ENCODE measurements at regions not wholly inside any gene's neighbourhood (a gene's known extent, or its start where the extent isn't known, plus 50 kb on each side); places are given as distances from the start of the nearest gene placed in this dataset.
"Not testable (repeated sequence)": the region's sequence is repeated elsewhere in the genome, so short reads cannot be mapped to it uniquely, and the experiment has no call there.

DNA sequence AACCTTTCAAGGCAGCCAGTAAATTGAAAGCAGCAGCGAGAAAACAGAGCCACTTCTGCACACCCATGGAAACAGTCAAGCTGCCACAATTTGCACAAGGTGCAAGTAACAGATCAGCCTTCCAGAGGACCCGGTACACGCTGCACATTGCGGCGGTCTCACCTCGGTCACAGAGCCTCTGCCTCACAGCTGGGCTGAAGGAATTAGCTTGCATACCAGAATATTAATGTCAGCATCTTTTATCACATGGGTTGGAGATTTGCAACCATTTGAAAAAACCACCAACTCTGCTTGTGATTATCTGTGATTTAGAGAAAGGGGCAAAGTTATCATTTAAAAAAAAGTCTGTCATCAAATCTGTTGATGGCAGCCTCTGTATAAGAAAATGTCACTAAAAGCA lies 330.5 kb upstream of the TCF4 start:
- peak; percentile 76 for DNase-seq

- no peak for DNase-seq
These were observed 324.9 kb upstream of the TCF4 start for GRCh38 chr18:55912919-55913318.

DNA sequence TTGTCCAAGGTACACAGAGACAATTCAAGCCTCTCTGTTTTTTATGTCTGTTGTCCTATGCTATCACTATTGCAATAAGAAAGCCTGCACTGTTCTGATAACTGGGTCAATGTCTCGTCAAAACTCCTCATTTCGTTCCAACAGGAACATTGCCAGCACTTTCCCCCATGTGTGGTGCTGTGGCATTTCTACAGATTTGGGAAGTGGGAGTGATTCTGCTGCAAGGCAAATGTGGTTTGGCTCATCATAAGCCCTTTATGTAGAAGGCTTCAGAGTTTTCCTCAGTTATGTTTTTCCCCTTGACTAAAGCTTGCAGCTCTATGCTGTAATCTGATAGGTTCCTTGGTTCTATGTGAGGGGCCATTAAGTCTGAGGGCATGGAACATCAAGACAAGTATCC lies 324.1 kb upstream of the TCF4 start:
- DNase-seq = no peak

- DNase-seq = no peak
These were observed 322.3 kb upstream of the TCF4 start for GRCh38 chr18:55910296-55910695.

DNA sequence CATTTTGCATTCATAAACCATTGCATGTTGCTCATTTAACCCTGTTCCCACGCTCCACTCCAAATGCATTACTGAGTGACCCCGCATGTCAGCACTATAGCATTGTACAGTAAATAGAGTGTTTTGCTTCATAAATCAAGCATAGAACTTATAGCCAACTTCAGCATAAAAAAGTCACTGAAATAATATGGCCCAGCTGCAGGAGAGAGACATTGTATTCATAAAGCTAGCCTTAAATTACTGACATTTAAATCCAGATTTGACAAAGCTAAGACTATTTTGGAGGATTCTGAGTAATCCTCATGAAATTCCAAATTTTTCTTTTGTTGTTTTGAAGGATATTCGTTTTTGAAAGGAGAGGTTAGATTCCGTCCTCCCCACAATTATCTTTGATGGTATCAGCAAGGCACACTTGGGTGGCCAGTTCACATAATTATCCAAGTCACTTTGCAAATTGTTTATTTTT lies 320.9 kb upstream of the TCF4 start:
- peak; percentile 64 for DNase-seq

DNA sequence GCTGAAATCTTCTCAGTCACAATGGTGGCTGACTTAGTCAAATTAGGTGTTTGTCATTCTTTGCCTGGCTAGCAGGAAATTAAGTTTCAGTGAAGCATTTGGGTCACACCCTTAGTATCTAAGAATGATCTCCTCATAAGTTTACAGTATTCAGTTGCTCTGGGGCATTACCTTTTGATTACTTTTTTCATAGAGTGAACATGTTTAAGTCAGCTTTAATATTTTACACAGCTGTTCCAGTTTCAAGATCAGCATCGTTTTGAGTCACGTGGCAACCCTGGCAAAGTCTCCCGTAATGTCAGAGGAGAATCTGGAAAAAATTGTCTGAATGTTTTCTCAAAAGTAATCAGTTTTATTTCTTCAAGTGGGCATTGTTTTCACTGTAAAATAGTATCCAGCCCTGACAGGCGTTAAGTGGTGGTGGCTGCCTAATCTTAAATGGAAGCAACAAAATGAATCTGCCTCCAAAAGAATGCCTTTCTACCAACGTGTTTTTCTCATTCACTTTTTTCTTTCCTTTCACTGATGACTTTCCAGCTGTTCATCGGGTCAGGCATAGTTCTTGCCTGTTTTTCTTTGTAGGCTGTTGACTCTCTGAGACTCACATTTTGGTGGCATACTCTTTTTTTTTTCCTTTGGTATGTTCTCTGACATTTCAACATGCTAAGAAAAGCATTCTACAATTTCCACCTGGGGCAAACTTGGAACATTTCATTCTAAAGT lies 319.6 kb upstream of the TCF4 start:
- DNase-seq = peak; percentile 14

DNA sequence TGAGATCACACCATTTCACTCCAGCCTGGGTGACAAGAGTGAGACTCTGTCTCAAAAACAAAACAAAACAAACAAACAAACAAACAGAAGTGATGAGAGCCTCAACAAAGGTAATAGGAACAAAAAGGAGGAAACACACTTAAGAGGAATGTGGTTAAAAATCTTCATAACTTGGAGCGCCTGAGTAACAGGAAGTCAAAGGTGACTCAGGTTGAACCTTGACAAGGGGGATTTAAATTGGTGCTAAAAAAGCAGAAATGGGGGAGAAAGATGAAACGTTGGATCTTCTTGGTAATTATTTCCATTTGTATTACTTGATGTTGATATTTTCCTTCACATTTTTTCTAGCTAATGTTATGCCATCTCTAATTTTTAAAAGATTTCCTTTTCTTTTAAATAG lies 318.5 kb upstream of the TCF4 start:
- no peak for DNase-seq

- no peak for DNase-seq
These were observed 315.9 kb upstream of the TCF4 start for GRCh38 chr18:55903911-55904310.

DNA sequence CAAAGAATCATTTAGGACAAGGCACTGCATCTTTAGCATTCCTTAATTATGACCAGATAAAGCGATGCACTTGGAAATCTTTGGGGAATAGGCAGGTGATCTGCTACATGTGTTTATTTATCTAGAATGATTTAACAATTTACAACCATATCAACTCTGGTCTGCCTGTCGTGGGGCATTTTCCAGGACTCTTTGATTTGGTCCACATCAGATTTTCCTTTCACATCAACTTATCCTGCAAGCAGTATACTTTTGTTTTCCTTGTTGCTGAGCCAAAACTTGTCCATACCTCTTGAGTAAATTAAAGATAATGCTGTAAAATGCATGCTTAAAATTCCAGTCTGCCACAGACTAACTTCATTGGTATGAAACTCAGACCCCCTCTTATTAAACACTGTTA lies 312.4 kb upstream of the TCF4 start:
- DNase-seq = peak; percentile 80

DNA sequence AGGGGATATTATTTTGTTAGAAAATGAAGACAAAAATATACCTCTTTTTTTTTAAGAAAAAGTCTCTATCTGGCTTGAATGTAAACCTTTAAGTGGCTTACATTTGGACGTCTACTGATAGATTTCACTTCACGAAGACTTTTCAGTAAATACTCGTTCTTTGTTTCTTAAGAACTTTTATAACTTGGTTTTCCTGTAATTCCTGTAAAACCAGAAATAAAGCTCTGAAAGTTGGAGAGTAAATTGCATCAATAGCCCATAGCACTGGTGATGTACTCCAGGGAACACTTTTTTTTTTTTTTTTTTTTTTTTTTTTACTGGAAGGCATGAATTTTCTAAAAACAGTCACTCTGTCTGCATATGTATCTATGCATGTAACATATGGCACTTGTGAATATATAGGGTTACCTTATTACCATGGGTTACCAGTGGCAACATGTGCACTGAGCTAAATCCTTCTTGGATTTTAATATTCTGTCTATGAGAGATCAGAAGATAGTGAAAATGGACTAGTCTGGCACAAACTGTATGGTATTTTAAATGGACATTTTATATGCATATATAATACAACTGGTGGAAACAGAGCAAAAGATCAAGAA lies 309.2 kb upstream of the TCF4 start:
- no peak for DNase-seq

DNA sequence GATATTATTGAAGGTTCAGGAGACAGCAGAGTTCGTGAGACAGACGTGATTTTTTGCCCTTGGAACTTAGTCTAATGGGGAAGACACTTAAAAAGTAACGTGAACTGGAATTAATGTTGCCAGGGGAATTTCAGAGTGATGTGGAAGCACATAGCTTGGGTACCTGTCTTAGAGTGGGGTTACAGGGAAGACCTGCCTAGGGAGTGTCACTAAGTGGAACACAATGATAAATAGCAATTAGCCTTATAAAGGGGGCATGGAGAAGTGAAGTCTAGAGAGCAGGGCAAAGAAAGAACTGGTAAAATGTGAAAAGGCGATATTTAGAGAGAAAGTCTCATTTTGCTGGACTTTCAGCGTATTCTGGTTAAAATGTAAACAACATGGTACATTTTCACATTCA lies 306.0 kb upstream of the TCF4 start:
- DNase-seq = no peak

DNA sequence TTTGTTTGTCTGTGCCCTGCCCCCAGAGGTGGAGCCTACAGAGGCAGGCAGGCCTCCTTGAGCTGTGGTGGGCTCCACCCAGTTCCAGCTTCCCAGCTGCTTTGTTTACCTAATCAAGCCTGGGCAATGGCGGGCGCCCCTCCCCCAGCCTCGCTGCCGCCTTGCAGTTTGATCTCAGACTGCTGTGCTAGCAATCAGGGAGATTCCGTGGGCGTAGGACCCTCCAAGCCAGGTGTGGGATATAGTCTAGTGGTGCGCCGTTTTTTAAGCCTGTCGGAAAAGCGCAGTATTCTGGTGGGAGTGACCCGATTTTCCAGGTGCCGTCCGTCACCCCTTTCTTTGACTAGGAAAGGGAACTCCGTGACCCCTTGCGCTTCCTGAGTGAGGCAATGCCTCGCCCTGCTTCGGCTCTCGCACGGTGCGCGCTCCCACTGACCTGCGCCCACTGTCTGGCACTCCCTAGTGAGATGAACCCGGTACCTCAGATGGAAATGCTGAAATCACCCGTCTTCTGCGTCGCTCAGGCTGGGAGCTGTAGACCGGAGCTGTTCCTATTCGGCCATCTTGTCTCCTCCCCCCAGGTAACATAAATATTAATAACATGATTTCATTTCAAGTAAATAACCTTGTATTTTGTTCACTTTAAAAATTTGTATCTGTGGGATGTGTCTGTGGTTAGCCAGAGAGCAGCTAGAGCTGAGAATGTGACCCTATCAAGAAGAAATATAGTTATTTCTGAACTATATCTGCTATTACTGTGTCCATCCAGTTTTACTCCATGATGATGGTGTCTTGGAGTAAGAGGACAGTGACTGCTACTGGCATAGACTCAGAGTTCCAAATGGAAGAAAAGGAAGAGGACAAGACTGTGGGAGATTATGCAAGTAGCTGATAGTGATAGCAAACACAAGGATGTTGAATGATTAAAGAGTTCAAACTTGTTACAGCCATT lies 305.1 kb upstream of the TCF4 start:
- DNase-seq = not testable (repeated sequence)

GRCh38 chr18:55886886-55887285 lies 298.9 kb upstream of the TCF4 start:
- no peak for DNase-seq

GRCh38 chr18:55884498-55884897 lies 296.5 kb upstream of the TCF4 start:
- no peak for DNase-seq

DNA sequence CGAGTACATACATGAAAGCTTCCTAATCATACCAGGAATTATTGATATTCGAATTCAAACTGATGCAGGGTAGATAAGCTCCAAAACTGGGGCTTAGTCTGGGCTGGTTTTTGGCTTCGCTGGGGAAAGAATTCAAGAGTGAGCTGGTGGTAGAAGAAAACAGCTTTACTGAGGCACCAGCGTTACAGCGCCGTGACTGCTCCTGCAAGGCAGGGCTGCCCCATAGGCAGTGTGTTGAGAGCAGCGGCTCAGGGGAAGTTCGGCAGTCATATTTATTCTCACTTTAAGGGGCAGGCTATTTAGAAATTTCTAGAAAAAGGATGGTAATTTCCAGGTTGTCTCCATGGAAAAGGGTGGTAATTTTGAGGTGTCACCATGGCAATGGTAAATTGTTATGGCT lies 292.6 kb upstream of the TCF4 start:
- DNase-seq = no peak

- DNase-seq = no peak
These were observed 291.3 kb upstream of the TCF4 start for GRCh38 chr18:55879331-55879730.

DNA sequence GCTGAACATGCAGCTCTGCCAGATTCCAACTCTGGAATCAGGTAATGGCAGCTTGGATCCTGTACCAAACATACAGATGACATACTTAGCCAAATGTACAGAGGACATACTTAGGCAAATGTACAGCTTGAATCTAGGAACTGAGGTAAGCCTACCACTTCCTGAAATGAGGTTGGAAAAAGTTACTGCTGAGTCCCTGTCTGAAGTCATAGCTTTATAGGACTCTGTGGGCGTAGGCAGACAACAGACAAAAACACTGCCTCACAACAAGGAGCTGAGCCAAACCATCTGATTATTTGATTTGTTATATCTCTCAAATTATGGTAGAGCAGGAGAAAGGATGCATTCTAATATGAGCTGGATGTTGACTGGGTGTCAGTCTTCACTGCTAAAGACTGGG lies 290.2 kb upstream of the TCF4 start:
- no peak for DNase-seq

GRCh38 chr18:55877321-55877720 lies 289.3 kb upstream of the TCF4 start:
- no peak for DNase-seq

- DNase-seq = no peak
These were observed 288.3 kb upstream of the TCF4 start for GRCh38 chr18:55876254-55876653.

- DNase-seq = no peak
These were observed 287.4 kb upstream of the TCF4 start for GRCh38 chr18:55875371-55875901.

GRCh38 chr18:55869556-55870501 lies 281.8 kb upstream of the TCF4 start:
- peak; percentile 69 for DNase-seq

DNA sequence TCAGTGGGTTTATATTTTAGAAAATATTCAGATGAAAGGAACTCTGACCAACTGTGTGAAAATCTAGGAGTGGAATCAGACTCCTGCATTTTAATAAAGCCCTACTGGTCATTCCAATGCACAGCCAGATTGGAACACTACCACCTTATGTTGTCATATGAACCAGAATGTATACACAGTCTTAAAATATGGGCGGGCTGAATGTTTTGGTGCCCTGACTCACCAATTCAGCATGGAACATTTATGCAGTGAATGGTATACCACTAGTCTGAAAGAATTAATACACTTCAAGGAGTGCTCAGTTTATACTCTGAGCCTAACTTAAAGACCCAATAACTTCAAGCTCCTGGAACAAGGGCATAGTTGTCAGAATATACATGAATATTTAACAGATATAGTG lies 280.9 kb upstream of the TCF4 start:
- peak; percentile 75 for DNase-seq

Data from fibroblast of skin of right quadriceps (primary cell).